ENCODE measurements at regions not wholly inside any gene's neighbourhood (a gene's known extent, or its start where the extent isn't known, plus 50 kb on each side); places are given as distances from the start of the nearest gene placed in this dataset.

GRCh38 chr20:56788671-56789610 lies 159.8 kb downstream of the TFAP2C start:
- no peaks in the 10 kb centered on the region for H3K36me3 Mint-ChIP-seq (ENCODE audit: low read depth)
- no peak overlapping the region for H3K27ac Mint-ChIP-seq
- H3K27me3 Mint-ChIP-seq: peaks cover 2% of the 10 kb centered on the region
- no peak for TF ChIP-seq CTCF (IDR thresholded peaks at IDR 0.05)
- H3K4me3 Mint-ChIP-seq: no peak overlapping the region
- DNase-seq (no peak), ATAC-seq (no peak)
- intact Hi-C loops (cut with micrococcal nuclease): no loop called here
- H3K9me3 Mint-ChIP-seq: no peaks in the 10 kb centered on the region
- ChIA-PET CTCF (no interaction called here), POLR2A (no interaction called here)
- H3K4me1 Mint-ChIP-seq (ENCODE audit: low read depth): no peaks in the 10 kb centered on the region

DNA sequence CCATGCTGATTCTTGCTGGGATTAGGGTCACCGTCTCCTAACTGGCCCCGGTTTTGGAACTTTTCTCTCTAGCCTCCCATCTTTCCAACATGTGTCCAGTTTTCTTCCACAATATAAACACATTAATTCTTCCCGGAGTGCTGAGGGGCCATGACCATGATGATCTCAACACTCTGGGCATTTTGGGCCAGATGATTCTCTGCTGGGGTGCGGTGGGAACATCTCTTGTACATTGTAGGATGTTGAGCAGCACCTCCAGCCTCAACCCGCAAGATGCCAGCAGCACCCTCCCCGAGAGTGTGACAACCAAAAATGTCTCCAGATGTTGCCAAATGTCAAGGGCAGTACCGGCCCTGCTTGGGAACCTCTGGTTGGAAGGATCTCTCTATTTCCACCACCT lies 164.8 kb downstream of the TFAP2C start:
- Mint-ChIP-seq H3K27ac (no peak overlapping the region), H3K9me3 (peaks cover 4% of the 10 kb centered on the region), H3K4me1 (ENCODE audit: low read depth) (no peaks in the 10 kb centered on the region), H3K4me3 (no peak overlapping the region), H3K36me3 (ENCODE audit: low read depth) (no peaks in the 10 kb centered on the region), H3K27me3 (peaks cover 4% of the 10 kb centered on the region)
- no peak for ATAC-seq
- intact Hi-C loops (cut with micrococcal nuclease): no loop called here
- DNase-seq: no peak
- no peak for TF ChIP-seq CTCF (IDR thresholded peaks at IDR 0.05)
- ChIA-PET POLR2A (no interaction called here), CTCF (no interaction called here)

DNA sequence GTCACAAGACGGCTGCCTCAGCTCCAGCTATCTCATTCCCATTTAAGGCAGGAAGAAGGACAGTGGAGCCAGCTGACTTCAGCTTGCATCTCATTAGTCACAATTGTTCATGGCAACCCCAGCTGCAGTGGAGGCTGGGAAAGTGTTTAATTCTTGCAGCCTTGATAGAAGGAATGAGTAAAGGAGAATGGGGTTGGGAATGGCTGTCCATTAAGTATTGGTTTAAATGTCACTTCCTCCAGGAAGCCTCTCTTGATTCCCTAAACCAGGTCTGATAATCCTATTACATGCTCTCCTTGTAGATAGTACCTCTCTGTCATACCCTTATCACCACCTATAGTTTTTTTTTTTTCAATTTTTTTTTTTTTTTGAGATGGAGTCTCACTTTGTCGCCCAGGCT lies 166.4 kb downstream of the TFAP2C start:
- Mint-ChIP-seq H3K4me3 (no peak overlapping the region), H3K4me1 (ENCODE audit: low read depth) (no peaks in the 10 kb centered on the region), H3K27me3 (peaks cover 4% of the 10 kb centered on the region), H3K36me3 (ENCODE audit: low read depth) (no peaks in the 10 kb centered on the region), H3K9me3 (peaks cover 4% of the 10 kb centered on the region), H3K27ac (no peak overlapping the region)
- ChIA-PET POLR2A (no interaction called here), CTCF (no interaction called here)
- ATAC-seq (no peak), DNase-seq (no peak)
- intact Hi-C loops (cut with micrococcal nuclease): no loop called here
- no peak for TF ChIP-seq CTCF (IDR thresholded peaks at IDR 0.05)

DNA sequence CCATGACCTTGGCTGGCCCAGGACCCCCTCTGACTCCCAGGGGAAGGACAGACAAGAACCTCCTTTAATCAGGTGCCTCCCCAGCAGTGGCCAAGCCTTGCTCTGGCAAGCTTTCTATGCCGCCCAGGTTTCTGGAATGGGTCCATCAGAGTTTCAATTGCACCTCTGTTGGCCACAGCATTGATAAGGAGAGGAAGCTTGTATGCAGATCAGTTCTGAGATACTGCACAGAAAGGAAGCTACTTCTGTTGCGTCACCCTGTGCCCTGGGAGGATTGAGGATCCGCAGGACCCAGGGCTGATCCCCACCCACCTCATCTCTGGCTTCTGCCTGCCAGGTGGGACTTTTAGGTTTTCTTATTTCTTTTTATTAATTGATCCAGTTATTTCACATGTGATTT lies 167.2 kb downstream of the TFAP2C start:
- ATAC-seq (no peak), DNase-seq (no peak)
- CTCF ChIA-PET: no interaction called here
- POLR2A ChIA-PET: interaction anchor here (0.6 kb wide), 1 partner anchor 139 kb away, joined by 3 read pairs; no protein-coding TSS in a partner anchor
- H3K4me1 Mint-ChIP-seq (ENCODE audit: low read depth): no peaks in the 10 kb centered on the region
- no peak overlapping the region for H3K27ac Mint-ChIP-seq
- no peaks in the 10 kb centered on the region for H3K36me3 Mint-ChIP-seq (ENCODE audit: low read depth)
- intact Hi-C loops (cut with micrococcal nuclease): no loop called here
- peaks cover 4% of the 10 kb centered on the region for H3K9me3 Mint-ChIP-seq
- TF ChIP-seq CTCF (IDR thresholded peaks at IDR 0.05): no peak
- peaks cover 4% of the 10 kb centered on the region for H3K27me3 Mint-ChIP-seq
- H3K4me3 Mint-ChIP-seq: no peak overlapping the region

- intact Hi-C loops (cut with micrococcal nuclease): no loop called here
- Mint-ChIP-seq H3K27ac (no peak overlapping the region), H3K9me3 (peaks cover 4% of the 10 kb centered on the region), H3K4me1 (ENCODE audit: low read depth) (no peaks in the 10 kb centered on the region), H3K36me3 (ENCODE audit: low read depth) (no peaks in the 10 kb centered on the region), H3K4me3 (no peak overlapping the region), H3K27me3 (peaks cover 2% of the 10 kb centered on the region)
- ATAC-seq (no peak), DNase-seq (no peak)
- CTCF ChIA-PET: no interaction called here
- POLR2A ChIA-PET: interaction anchor here (0.6 to 0.7 kb wide), 3 partner anchors 140 to 1356 kb away, joined by 3 read pairs; no protein-coding TSS in a partner anchor
- TF ChIP-seq CTCF (IDR thresholded peaks at IDR 0.05): no peak
Measured at GRCh38 chr20:56797023-56797422, 167.9 kb downstream of the TFAP2C start.
